AG10803 (cell line): ENCODE measurements at regions not wholly inside any gene's neighbourhood (a gene's known extent, or its start where the extent isn't known, plus 50 kb on each side); places are given as distances from the start of the nearest gene placed in this dataset.

Source experiments
- DNase-seq: peaks from one replicate; pipeline ENCODE4 v3.0.0; 2010; ENCODE audit warnings: low read depth
- H3K4me3 ChIP-seq: 2 replicates; pipeline ENCODE4 v1.5.1; 2011; ENCODE audit warnings: mild to moderate bottlenecking, low read length, control low read depth
- CTCF ChIP-seq: conservative IDR thresholded peaks from 2 replicates; pipeline ENCODE4 v1.5.1; 2011; ENCODE audit warnings: mild to moderate bottlenecking, low read length, control low read depth, inconsistent platforms

- H3K4me3 ChIP-seq, result no peak overlapping the region
- no peak for DNase-seq
- TF ChIP-seq CTCF, result no peak
These were observed 166.2 kb upstream of the FZD8 start for GRCh38 chr10:35808344-35808743.

GRCh38 chr10:35803046-35803445, 160.9 kb upstream of the FZD8 start:
- DNase-seq, result no peak
- H3K4me3 ChIP-seq, result no peak overlapping the region
- no peak for TF ChIP-seq CTCF

DNA sequence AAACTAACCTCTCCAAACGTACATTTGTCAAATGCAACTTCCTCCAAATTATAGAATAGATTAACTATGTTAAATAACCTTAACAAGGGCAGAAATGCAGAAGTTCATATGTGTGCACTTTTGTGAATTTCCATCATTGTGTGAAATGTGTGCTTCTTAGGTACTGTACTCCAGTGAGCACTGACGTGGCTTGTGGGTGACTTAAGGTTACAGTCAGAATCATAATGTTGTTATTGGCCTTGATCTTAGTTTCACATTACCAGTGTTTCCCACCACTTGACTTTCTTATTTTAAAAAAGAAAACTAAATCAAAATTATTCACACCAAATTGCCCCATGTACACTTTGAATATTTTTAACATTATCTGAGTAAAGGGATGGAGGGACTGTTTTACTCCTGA, 155.1 kb upstream of the FZD8 start:
- no peak for DNase-seq
- no peak for TF ChIP-seq CTCF

GRCh38 chr10:35795131-35795824, 153.2 kb upstream of the FZD8 start:
- DNase-seq, result no peak
- no peak overlapping the region for H3K4me3 ChIP-seq
- TF ChIP-seq CTCF, result no peak

More for the DNA sequence above, 155.1 kb upstream of the FZD8 start:
- H3K4me3 ChIP-seq, result no peak overlapping the region

DNA sequence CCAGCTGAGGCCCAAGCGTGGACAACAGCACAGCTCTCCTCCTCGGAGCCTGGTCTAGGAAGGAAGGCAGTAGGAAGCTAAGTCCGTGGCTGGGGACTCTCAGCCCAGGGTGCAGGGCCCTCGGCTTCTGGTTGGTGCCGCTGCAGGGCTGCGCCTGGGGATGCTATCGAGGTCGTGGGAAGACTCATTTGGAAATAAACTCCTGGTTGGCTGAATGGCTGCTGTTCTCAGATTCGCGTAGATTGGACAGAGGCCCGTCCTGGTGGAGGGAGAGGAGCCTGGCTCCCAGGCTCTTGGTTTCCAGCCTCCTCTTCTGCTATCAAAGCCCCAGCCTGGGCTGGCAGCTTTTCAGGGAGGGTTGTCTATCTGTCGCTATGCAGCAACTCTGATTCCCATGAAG, 152.6 kb upstream of the FZD8 start:
- DNase-seq, result no peak
- no peak overlapping the region for H3K4me3 ChIP-seq
- TF ChIP-seq CTCF, result no peak

- no peak overlapping the region for H3K4me3 ChIP-seq
- DNase-seq, result no peak
- TF ChIP-seq CTCF, result no peak
These were observed 150.2 kb upstream of the FZD8 start for GRCh38 chr10:35792291-35792690.

DNA sequence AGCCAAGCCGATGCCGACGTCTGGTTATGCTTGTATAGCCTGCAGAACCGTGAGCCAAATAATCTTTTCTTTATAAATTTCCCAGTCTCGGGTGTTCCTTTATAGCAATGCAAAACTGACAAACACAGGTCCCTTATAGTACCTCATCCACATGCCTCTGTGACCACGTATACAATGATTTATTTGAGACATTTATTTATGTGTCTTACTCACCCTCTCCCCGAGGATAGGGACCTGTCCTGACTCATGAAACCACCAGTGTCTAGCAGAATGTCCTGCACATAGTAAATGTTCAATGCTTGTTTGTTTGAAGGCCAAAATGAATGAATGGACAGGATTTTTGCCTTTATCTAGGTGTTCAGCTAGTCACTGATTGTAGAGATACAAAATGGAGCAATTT, 147.9 kb upstream of the FZD8 start:
- peak; percentile 26 for DNase-seq
- no peak for TF ChIP-seq CTCF
- H3K4me3 ChIP-seq, result no peak overlapping the region
